Uterus (tissue), 2 donors: ENCODE measurements at regions not wholly inside any gene's neighbourhood (a gene's known extent, or its start where the extent isn't known, plus 50 kb on each side); places are given as distances from the start of the nearest gene placed in this dataset.

Experiments used
- POLR2A ChIP-seq, 2 donors: fragments of 450-650 bp; IDR thresholded peaks; one replicate each; pipeline ENCODE4 v1.6.1; 2016; ENCODE audit warnings: antibody characterized with exemption in 2 of 2, mild to moderate bottlenecking in 1 of 2, moderate library complexity in 1 of 2
- TF ChIP-seq, protein P1 (sequence below), 4 experiments: fragments of 200-600 bp in 2 of 4; fragments of 450-650 bp in 2 of 4; sonication (generic) in 2 of 4; IDR thresholded peaks; one replicate each; pipeline ENCODE4 v1.5.1; 2016 to 2019; ENCODE audit warnings: antibody characterized with exemption in 4 of 4, mild to moderate bottlenecking in 2 of 4, moderate library complexity in 1 of 4

DNA sequence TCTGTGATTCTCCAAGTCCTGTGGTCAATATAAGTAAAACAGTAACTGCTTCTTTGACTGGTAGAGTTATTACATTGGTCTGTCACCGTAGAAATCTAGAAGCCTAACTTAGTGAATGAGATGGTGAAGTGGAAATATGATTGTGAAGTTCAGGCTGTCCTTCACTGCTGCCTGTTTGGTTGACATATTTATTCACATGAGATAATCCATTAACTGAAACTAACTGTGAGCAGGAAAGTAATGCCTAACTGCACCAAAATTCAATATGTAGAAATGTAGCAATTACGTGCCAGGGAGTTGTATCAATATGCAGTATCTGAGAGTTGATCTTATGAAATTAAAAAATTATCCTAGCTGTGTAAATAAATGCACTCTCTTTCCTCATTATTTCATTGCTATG lies 147.7 kb upstream of the APCDD1 start:
- TF ChIP-seq, protein P1, sequence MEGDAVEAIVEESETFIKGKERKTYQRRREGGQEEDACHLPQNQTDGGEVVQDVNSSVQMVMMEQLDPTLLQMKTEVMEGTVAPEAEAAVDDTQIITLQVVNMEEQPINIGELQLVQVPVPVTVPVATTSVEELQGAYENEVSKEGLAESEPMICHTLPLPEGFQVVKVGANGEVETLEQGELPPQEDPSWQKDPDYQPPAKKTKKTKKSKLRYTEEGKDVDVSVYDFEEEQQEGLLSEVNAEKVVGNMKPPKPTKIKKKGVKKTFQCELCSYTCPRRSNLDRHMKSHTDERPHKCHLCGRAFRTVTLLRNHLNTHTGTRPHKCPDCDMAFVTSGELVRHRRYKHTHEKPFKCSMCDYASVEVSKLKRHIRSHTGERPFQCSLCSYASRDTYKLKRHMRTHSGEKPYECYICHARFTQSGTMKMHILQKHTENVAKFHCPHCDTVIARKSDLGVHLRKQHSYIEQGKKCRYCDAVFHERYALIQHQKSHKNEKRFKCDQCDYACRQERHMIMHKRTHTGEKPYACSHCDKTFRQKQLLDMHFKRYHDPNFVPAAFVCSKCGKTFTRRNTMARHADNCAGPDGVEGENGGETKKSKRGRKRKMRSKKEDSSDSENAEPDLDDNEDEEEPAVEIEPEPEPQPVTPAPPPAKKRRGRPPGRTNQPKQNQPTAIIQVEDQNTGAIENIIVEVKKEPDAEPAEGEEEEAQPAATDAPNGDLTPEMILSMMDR (IDR thresholded peaks at IDR 0.05): no peak
- TF ChIP-seq POLR2A (IDR thresholded peaks at IDR 0.05): no peak
